ENCODE measurements at regions not wholly inside any gene's neighbourhood (a gene's known extent, or its start where the extent isn't known, plus 50 kb on each side); places are given as distances from the start of the nearest gene placed in this dataset.
A peak's percentile ranks its signal among the peaks of the same experiment; 100 is the strongest.

DNA sequence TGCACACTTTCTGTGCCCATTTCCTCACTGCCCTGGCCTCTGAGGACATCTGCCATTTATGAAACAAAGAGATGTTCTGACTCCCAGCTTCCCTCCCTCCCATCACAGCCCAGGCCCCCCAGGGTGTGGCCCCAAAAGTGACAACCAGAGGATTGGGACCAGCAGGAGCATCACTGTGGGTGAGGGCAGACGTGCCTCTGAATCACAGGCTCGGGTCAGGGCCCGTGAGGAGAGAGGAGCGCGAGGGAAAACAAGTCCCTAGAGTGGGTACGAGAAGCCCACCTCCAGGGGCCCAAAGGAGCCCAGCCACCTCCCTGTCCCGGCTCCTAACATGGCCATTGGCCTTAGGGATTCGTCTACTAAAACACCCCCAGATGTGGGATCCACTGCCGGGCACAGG, 138.0 kb upstream of the FSTL4 start (continued):
- TF ChIP-seq BACH2 (CRISPR knock-in tag; IDR thresholded peaks at IDR 0.05; ENCODE audit: borderline replicate concordance) (no peak), TCF4 (CRISPR knock-in tag; IDR thresholded peaks at IDR 0.05; ENCODE audit: borderline replicate concordance) (no peak), ZC3H10 (CRISPR knock-in tag; IDR thresholded peaks at IDR 0.05) (no peak), PPARA (CRISPR knock-in tag; IDR thresholded peaks at IDR 0.05; ENCODE audit: borderline replicate concordance) (no peak)

DNA sequence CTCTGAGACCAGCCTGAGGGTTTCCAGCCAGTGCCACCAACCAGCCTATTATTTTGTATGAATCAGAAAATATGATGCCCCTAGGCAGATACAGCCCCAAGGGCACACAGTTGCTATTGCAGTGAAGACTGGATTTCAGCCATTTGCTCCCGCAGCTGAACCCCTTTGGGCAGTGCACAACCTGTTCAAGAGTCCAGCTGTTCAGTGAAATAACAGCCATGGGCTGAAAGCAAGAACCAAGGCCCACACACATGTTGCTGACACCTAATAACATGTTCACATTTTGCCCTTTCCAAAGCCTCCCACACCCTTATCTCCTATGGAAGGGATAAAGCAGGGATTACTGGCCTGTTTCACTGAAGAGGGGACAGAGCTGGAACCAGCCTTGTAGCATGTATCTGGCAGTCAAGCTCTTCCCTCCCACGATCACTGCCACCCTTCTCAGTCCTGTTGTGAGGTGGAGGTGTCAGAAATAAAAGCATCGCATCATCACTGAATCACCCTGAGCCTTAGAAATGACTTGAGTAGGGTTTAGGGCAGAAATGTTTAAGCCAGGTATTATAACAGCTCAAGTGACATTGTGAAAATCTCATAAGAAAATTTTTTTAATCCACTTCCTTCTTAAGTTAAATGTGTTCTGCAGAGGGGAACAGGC, 137.1 kb upstream of the FSTL4 start:
- no peak for TF ChIP-seq ZFP3 (CRISPR knock-in tag; IDR thresholded peaks at IDR 0.05)
- no peak for TF ChIP-seq RARB (CRISPR knock-in tag; IDR thresholded peaks at IDR 0.05)
- TF ChIP-seq, protein P1, sequence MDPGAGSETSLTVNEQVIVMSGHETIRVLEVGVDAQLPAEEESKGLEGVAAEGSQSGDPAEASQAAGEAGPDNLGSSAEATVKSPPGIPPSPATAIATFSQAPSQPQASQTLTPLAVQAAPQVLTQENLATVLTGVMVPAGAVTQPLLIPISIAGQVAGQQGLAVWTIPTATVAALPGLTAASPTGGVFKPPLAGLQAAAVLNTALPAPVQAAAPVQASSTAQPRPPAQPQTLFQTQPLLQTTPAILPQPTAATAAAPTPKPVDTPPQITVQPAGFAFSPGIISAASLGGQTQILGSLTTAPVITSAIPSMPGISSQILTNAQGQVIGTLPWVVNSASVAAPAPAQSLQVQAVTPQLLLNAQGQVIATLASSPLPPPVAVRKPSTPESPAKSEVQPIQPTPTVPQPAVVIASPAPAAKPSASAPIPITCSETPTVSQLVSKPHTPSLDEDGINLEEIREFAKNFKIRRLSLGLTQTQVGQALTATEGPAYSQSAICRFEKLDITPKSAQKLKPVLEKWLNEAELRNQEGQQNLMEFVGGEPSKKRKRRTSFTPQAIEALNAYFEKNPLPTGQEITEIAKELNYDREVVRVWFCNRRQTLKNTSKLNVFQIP (CRISPR knock-in tag; IDR thresholded peaks at IDR 0.05; ENCODE audit: borderline replicate concordance, low read depth), result no peak
- no peak for TF ChIP-seq ARNTL (CRISPR knock-in tag; IDR thresholded peaks at IDR 0.05; ENCODE audit: borderline replicate concordance, low read depth)
- TF ChIP-seq, protein P2, sequence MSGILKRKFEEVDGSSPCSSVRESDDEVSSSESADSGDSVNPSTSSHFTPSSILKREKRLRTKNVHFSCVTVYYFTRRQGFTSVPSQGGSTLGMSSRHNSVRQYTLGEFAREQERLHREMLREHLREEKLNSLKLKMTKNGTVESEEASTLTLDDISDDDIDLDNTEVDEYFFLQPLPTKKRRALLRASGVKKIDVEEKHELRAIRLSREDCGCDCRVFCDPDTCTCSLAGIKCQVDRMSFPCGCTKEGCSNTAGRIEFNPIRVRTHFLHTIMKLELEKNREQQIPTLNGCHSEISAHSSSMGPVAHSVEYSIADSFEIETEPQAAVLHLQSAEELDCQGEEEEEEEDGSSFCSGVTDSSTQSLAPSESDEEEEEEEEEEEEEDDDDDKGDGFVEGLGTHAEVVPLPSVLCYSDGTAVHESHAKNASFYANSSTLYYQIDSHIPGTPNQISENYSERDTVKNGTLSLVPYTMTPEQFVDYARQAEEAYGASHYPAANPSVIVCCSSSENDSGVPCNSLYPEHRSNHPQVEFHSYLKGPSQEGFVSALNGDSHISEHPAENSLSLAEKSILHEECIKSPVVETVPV (CRISPR knock-in tag; IDR thresholded peaks at IDR 0.05), result no peak
- TF ChIP-seq, protein P3, sequence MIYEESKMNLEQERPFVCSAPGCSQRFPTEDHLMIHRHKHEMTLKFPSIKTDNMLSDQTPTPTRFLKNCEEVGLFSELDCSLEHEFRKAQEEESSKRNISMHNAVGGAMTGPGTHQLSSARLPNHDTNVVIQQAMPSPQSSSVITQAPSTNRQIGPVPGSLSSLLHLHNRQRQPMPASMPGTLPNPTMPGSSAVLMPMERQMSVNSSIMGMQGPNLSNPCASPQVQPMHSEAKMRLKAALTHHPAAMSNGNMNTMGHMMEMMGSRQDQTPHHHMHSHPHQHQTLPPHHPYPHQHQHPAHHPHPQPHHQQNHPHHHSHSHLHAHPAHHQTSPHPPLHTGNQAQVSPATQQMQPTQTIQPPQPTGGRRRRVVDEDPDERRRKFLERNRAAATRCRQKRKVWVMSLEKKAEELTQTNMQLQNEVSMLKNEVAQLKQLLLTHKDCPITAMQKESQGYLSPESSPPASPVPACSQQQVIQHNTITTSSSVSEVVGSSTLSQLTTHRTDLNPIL (CRISPR knock-in tag; IDR thresholded peaks at IDR 0.05; ENCODE audit: low read depth), result no peak
- TF ChIP-seq SNAI2 (CRISPR knock-in tag; IDR thresholded peaks at IDR 0.05), result no peak
- no peak for TF ChIP-seq ZNF70 (CRISPR knock-in tag; IDR thresholded peaks at IDR 0.05)
- no peak for TF ChIP-seq ZNF565 (CRISPR knock-in tag; conservative IDR thresholded peaks at IDR 0.05; ENCODE audit: low read depth)
- no peak for TF ChIP-seq TOX (CRISPR knock-in tag; IDR thresholded peaks at IDR 0.05; ENCODE audit: borderline replicate concordance)
- ATAC-seq, result no peak

- TF ChIP-seq, protein P1 (CRISPR knock-in tag; IDR thresholded peaks at IDR 0.05; ENCODE audit: borderline replicate concordance, low read depth), result no peak
- TF ChIP-seq TSHZ2 (CRISPR knock-in tag; IDR thresholded peaks at IDR 0.05), result no peak
- no peak for TF ChIP-seq GLIS3 (CRISPR knock-in tag; IDR thresholded peaks at IDR 0.05)
- no peak for TF ChIP-seq OSR1 (CRISPR knock-in tag; IDR thresholded peaks at IDR 0.05)
- TF ChIP-seq, protein P2 (CRISPR knock-in tag; IDR thresholded peaks at IDR 0.05), result no peak
- no peak for TF ChIP-seq TCF4 (CRISPR knock-in tag; IDR thresholded peaks at IDR 0.05; ENCODE audit: borderline replicate concordance)
- no peak for TF ChIP-seq TOX (CRISPR knock-in tag; IDR thresholded peaks at IDR 0.05; ENCODE audit: borderline replicate concordance)
- no peak for TF ChIP-seq ZNF70 (CRISPR knock-in tag; IDR thresholded peaks at IDR 0.05)
- TF ChIP-seq ZNF8 (CRISPR knock-in tag; IDR thresholded peaks at IDR 0.05), result no peak
- TF ChIP-seq PPARA (CRISPR knock-in tag; IDR thresholded peaks at IDR 0.05; ENCODE audit: borderline replicate concordance), result no peak
- TF ChIP-seq, protein P3 (CRISPR knock-in tag; IDR thresholded peaks at IDR 0.05; ENCODE audit: low read depth), result no peak
- TF ChIP-seq ARNTL (CRISPR knock-in tag; IDR thresholded peaks at IDR 0.05; ENCODE audit: borderline replicate concordance, low read depth), result no peak
- TF ChIP-seq BACH2 (CRISPR knock-in tag; IDR thresholded peaks at IDR 0.05; ENCODE audit: borderline replicate concordance), result no peak
- no peak for TF ChIP-seq RARB (CRISPR knock-in tag; IDR thresholded peaks at IDR 0.05)
- TF ChIP-seq ZFP30 (CRISPR knock-in tag; IDR thresholded peaks at IDR 0.05), result no peak
- no peak for TF ChIP-seq ZC3H10 (CRISPR knock-in tag; IDR thresholded peaks at IDR 0.05)
- 0 out of 3 replicates have a peak, but pooled peaks have one; percentile 24 for ATAC-seq
Measured at GRCh38 chr5:133746834-133747233, 134.5 kb upstream of the FSTL4 start.
